ENCODE measurements at regions not wholly inside any gene's neighbourhood (a gene's known extent, or its start where the extent isn't known, plus 50 kb on each side); places are given as distances from the start of the nearest gene placed in this dataset.

DNA sequence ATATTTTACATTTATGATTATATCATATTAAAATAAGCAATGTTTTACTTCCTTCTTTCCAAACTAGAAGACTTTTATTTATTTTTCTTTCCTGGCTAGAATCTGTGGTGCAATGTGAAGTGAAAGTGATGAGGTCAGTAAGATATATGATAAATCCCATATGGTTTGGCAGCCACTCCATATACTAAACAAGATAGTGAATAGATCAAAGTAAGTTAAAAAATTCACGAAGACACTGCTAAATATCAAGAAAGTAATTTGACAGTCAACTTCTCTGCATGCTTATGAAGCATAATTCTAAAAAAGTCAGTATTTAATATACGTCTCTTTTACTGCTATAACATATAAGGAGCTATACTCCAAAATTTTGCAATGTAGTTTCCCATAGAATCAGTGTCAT lies 972.8 kb downstream of the DTWD2 start:
- no peak for TF ChIP-seq POLR2AphosphoS5 (IDR thresholded peaks at IDR 0.05; ENCODE audit: low read depth, low read length)
- TF ChIP-seq POLR2A (IDR thresholded peaks at IDR 0.05; ENCODE audit: low read depth, low read length) = no peak
- no peak for TF ChIP-seq TAF1 (IDR thresholded peaks at IDR 0.05; ENCODE audit: borderline replicate concordance, low read depth, low read length)

All from GM12892 (cell line).